PC-9 (cell line): ENCODE measurements at regions not wholly inside any gene's neighbourhood (a gene's known extent, or its start where the extent isn't known, plus 50 kb on each side); places are given as distances from the start of the nearest gene placed in this dataset.

ENCODE experiments used
- CTCF ChIP-seq: fragments of 200-600 bp; sonication (generic); conservative IDR thresholded peaks from 2 replicates; pipeline ENCODE4 v1.6.1; 2017; ENCODE audit warnings: mixed run types, antibody characterized with exemption, mild to moderate bottlenecking, moderate library complexity
- EZH2 ChIP-seq: fragments of 200-600 bp; sonication (generic); IDR thresholded peaks from 2 replicates; pipeline ENCODE4 v1.8.0; 2017; ENCODE audit warnings: antibody characterized with exemption, low read depth

DNA sequence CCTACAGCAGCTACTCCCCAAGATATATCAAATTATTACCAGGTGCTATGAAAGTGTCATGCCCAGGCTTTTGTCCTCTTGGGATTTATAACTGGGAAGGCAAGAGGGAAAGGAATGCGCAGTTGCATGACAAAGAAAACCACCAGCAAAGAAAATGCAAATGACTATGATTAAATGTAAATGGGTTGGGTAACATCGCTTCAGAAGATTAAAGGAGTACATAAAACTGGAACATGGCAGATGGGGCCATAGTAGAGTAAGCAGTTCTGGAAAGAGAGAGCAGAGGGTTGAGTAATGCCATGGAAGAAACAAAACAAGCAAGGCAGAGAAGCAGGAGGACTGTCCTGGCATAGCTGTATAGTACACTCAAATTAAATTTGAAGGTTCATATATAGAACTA, 493.1 kb downstream of the NOVA1 start:
- TF ChIP-seq CTCF (no peak), EZH2 (no peak)
